GM21717 (cell line): ENCODE measurements at regions not wholly inside any gene's neighbourhood (a gene's known extent, or its start where the extent isn't known, plus 50 kb on each side); places are given as distances from the start of the nearest gene placed in this dataset.
"Not testable (repeated sequence)": the region's sequence is repeated elsewhere in the genome, so short reads cannot be mapped to it uniquely, and the experiment has no call there.

Experiments
- ATAC-seq: cut with Tn5 transposase; IDR thresholded peaks from one replicate; pipeline ENCODE4 v1.9.1; 2021; ENCODE audit warnings: mild to moderate bottlenecking, moderate library complexity; ENCODE audit not compliant: unreplicated experiment

- ATAC-seq: no peak
Observed at GRCh38 chr10:109215291-109216075, 707.8 kb downstream of the XPNPEP1 start.

- not testable (repeated sequence) for ATAC-seq
Observed at GRCh38 chr10:109214891-109215290, 708.4 kb downstream of the XPNPEP1 start.

GRCh38 chr10:109207361-109207760, 716.0 kb downstream of the XPNPEP1 start:
- no peak for ATAC-seq

- ATAC-seq: no peak
Observed at GRCh38 chr10:109205929-109206585, 717.3 kb downstream of the XPNPEP1 start.

DNA sequence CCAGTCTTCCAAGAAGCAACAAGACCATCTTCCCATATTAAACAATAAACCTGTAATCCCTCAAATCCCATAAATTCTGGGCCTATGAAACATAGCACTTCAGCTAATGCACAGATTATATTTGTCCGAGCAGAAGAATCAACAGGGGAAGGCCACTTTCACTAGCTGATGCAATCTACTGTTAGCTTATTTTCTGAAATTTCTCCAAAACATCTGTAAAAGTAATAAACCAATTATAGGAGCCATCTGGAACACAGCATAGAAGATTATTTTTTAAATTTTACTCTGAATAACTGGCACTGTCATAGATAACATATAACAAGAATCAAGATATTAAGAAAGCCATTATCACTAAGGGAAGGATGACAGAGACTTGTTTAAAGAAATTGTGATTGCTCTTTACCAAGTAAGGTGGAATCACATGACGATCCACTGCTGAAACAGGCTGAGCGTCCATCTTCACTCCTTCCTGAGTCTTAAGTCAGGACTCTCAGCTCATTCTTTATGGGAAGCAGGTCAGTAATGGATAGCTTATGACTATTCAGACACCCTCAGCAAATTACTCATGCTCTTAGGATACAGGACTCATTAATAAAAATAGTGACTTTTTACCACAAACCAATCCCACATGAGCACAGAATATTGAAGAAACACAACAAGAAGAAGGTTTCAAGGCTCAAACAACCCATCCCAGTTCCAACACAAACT, 719.5 kb downstream of the XPNPEP1 start:
- no peak for ATAC-seq

GRCh38 chr10:109202111-109202510, 721.2 kb downstream of the XPNPEP1 start:
- no peak for ATAC-seq

DNA sequence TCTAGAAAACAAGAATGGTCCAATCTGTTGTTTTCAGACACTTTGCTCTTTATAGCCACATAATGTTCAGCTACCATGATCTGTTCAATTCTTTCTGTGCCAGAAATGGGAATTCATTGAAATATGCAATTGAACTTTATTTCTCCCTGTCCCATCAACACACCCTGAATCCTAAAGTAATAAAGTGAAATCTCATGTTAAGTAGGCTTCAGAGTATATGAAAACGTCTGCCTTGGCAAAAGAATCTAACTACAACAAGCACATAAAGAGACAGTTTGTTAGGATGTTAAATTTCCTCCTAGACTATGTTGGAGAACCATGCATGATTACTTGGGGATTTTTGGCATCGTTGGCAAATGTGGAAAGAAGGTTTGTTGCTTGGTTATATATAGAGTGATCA, 722.7 kb downstream of the XPNPEP1 start:
- no peak for ATAC-seq

DNA sequence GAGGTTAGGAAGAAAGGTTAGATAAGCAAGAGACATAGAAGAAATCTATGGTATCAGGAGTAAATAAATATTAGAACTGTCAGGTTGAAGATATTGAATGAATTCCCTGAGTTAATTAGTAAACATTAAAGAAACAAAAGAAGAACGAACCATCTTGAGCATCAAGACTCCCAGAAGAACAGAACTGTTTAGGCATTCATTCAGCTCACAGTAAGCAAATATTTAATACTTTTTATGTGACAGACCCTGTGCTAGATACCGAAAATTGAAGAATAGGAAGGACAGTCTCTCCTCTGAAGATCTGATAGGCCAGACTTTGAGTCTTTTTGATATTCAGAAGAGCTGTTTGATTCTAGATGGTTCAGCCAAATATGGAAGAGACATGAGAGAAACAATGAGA, 731.5 kb downstream of the XPNPEP1 start:
- ATAC-seq: no peak

- ATAC-seq: no peak
Observed at GRCh38 chr10:109191341-109191740, 732.0 kb downstream of the XPNPEP1 start.

GRCh38 chr10:109187677-109188076, 735.6 kb downstream of the XPNPEP1 start:
- no peak for ATAC-seq

- no peak for ATAC-seq
Observed at GRCh38 chr10:109183366-109183765, 739.9 kb downstream of the XPNPEP1 start.

DNA sequence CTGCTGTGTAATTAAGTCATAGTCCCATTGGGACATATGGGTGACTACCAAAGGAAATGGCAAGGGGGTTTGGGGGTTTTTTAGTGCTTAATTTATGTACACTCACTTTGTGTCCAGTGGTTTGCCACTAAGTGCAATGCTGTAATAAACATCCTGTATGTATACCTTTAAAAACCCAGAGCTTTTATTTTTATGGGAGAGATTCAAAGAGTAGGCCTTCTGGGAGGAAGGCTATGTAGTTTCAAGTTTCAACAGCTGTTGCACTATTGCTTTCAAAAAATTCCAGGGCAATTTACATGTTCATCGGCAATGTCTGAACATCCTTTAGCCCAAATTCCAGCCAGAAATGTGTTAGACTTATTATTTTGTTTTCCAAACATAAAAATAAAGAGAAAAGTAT, 744.7 kb downstream of the XPNPEP1 start:
- ATAC-seq: no peak

DNA sequence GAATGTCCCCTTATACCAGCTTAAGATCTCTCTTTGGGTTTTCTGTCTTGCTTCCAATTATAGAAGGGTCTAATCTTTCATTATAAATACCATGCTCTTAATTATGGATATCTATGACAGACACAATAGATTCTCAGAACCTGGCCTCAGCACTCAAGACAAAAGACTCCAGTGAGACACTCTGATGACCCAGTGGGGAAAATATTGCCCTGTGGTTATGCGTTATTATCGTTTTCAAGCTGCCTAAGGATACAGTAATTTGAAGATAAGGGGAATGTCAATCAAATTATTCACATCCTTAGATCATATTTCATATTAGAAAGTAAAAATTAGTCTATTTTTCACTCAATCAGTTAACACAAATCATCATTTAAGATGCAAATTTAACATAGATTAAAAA, 748.8 kb downstream of the XPNPEP1 start:
- ATAC-seq: no peak

DNA sequence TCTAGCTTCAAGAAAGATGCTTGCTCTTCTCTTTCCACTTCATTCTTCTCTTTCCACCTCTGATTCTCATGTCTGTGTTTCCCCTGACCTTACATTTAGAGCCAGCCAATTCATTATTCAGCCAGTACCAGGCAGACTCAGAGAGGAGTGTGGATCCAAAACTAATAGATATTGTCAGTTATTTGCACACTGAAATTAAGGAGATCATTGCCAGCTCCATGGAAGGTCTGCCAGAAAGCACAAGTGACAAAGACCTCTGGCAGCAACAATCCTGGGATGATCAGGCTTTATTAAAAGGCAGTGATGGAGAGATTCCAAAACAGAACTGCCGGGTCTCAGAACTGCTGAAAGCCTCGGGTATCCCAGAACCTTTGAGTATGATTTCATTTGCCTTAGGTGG, 749.4 kb downstream of the XPNPEP1 start:
- ATAC-seq: no peak

GRCh38 chr10:109173121-109173520, 750.2 kb downstream of the XPNPEP1 start:
- ATAC-seq: no peak

GRCh38 chr10:109166935-109167334, 756.4 kb downstream of the XPNPEP1 start:
- ATAC-seq: no peak

DNA sequence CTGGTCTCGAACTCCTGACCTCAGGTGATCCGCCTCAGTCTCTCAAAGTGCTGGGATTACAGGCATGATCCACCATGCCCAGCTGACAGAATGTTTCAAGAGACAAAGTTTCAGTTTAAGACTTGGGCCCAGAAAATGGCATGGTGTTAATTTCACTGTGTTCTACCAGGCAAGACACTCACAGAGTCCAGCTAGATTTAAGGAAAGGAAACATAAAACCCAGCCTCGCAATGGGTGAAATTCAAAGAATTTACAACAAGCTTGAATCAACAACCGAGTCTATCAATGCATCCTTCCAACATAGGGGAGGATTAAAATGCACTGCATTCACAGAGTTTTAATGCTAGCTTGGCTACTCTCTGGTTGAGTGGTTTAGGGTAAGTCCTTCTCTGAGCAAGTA, 764.0 kb downstream of the XPNPEP1 start:
- no peak for ATAC-seq

- no peak for ATAC-seq
Observed at GRCh38 chr10:109156396-109156795, 766.9 kb downstream of the XPNPEP1 start.

DNA sequence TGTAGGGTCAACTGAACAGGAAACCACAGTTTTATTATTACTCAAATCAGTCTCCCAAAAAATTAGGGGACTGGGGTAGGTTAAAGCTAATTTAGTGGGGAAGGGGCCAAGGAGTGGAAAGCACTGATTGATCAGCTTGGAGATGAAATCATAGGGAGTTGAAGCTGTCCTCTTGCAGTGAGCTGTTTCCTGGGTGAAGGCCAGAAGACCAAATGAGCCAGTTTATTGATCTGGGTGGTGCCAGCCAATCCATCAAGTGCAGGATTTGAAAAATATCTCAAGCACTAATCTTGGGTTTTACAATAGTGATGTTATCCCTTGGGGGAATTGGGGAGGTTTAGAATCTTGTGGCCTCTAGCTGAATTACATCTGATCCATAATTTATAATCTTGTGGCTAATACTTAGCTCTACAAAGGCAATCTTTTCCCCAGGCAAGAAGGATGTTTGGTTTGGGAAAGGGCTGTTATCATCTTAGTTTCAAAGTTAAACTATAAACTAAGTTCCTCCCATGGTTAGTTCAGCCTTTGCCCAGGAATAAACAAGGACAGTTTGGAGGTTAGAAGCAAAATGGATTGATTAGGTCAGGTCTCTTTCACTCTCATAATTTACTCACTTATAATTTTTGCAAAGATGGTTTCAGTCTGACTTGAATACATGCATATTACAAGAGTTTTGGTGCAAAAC, 773.5 kb downstream of the XPNPEP1 start:
- no peak for ATAC-seq

DNA sequence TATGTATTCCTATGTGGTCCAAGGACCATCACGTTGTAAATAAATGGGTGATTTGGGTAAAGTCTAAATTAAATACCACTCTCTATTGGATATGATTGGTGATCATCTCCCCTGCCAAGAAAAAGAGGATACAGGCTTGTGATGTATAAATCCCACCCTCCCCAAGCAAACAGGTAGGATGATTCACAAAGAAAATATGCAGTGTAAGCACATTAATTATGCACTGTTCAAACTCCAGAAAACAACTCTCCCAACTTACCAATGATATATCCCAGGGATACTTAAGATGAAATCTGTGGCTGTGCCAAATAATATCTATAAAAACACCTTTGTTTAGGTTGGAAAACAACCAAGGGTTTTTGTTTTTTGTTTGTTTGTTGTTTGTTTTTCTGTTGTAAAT, 795.9 kb downstream of the XPNPEP1 start:
- no peak for ATAC-seq

GRCh38 chr10:109126541-109126940, 796.8 kb downstream of the XPNPEP1 start:
- no peak for ATAC-seq
